PC-3 (cell line): ENCODE measurements at regions not wholly inside any gene's neighbourhood (a gene's known extent, or its start where the extent isn't known, plus 50 kb on each side); places are given as distances from the start of the nearest gene placed in this dataset.

Source experiments
- EZH2 ChIP-seq: fragments of 300-600 bp; sonication (generic); IDR thresholded peaks from one replicate; pipeline ENCODE4 v1.6.1; 2017; ENCODE audit warnings: antibody characterized with exemption, mild to moderate bottlenecking, low read length; ENCODE audit not compliant: unreplicated experiment
- EZH2phosphoT487 ChIP-seq: fragments of 300-600 bp; sonication (generic); IDR thresholded peaks from 2 replicates; pipeline ENCODE4 v1.6.1; 2018; ENCODE audit warnings: mild to moderate bottlenecking, antibody characterized with exemption, low read length, borderline replicate concordance
- TF ChIP-seq, protein P1 (sequence below): fragments of 300-600 bp; sonication (generic); conservative IDR thresholded peaks from 2 replicates; pipeline ENCODE4 v1.5.1; 2017; ENCODE audit warnings: antibody characterized with exemption, low read depth, mild to moderate bottlenecking, low read length

DNA sequence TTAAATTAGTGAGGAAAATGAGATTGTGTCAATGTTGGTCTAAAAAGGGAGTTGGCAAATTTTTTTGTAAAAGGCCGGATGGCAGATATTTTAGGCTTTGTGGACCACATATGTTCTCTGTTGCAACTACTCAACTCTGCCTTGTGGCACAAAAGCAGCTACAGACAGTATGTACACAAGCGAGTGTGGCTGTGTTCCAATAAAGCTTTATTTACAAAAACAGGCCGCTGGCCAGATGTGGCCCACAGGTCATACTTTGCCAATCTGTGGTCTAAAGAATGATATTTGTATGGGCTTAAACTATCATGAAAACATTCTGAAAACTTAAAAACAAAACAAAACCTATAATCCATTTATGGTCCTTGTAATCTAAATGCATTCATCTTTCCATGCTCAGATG is 228.3 kb downstream of the CLIC5 start:
- TF ChIP-seq, protein P1, sequence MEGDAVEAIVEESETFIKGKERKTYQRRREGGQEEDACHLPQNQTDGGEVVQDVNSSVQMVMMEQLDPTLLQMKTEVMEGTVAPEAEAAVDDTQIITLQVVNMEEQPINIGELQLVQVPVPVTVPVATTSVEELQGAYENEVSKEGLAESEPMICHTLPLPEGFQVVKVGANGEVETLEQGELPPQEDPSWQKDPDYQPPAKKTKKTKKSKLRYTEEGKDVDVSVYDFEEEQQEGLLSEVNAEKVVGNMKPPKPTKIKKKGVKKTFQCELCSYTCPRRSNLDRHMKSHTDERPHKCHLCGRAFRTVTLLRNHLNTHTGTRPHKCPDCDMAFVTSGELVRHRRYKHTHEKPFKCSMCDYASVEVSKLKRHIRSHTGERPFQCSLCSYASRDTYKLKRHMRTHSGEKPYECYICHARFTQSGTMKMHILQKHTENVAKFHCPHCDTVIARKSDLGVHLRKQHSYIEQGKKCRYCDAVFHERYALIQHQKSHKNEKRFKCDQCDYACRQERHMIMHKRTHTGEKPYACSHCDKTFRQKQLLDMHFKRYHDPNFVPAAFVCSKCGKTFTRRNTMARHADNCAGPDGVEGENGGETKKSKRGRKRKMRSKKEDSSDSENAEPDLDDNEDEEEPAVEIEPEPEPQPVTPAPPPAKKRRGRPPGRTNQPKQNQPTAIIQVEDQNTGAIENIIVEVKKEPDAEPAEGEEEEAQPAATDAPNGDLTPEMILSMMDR = no peak
- TF ChIP-seq EZH2 (no peak), EZH2phosphoT487 (no peak)
